SK-MEL-5 (cell line): ENCODE measurements at regions not wholly inside any gene's neighbourhood (a gene's known extent, or its start where the extent isn't known, plus 50 kb on each side); places are given as distances from the start of the nearest gene placed in this dataset.

ENCODE experiments used
- DNase-seq: peaks from one replicate; pipeline ENCODE4 v3.0.0-alpha.2; 2016; ENCODE audit warnings: low read depth, low spot score
- in situ Hi-C: cut with HindIII; loops from 2 replicates; pipeline ENCODE4 v1.10.0; 2016; ENCODE audit warnings: low sequenced_read_pairs, high pct_unique_total_duplicates, low pct_unique_long_range_greater_than_20kb

- in situ Hi-C loops, result no loop called here
- no peak for DNase-seq
These were observed 246.0 kb upstream of the MOCS1 start for GRCh38 chr6:40180271-40180670.

- in situ Hi-C loops, result no loop called here
- DNase-seq, result no peak
These were observed 245.2 kb upstream of the MOCS1 start for GRCh38 chr6:40179496-40179895.

GRCh38 chr6:40177598-40177997 is 243.3 kb upstream of the MOCS1 start:
- DNase-seq, result no peak
- in situ Hi-C loops, result no loop called here

- no peak for DNase-seq
- in situ Hi-C loops, result no loop called here
These were observed 241.9 kb upstream of the MOCS1 start for GRCh38 chr6:40176152-40176551.

- in situ Hi-C loops, result no loop called here
- DNase-seq, result no peak
These were observed 238.0 kb upstream of the MOCS1 start for GRCh38 chr6:40172272-40172671.

- no peak for DNase-seq
- in situ Hi-C loops, result no loop called here
These were observed 237.1 kb upstream of the MOCS1 start for GRCh38 chr6:40171343-40171742.

GRCh38 chr6:40170856-40171255 is 236.6 kb upstream of the MOCS1 start:
- no peak for DNase-seq
- in situ Hi-C loops, result no loop called here

GRCh38 chr6:40169878-40170277 is 235.6 kb upstream of the MOCS1 start:
- in situ Hi-C loops, result no loop called here
- DNase-seq, result no peak

GRCh38 chr6:40166963-40167362 is 232.7 kb upstream of the MOCS1 start:
- in situ Hi-C loops, result no loop called here
- no peak for DNase-seq

- in situ Hi-C loops, result no loop called here
- no peak for DNase-seq
These were observed 230.9 kb upstream of the MOCS1 start for GRCh38 chr6:40165036-40165709.

GRCh38 chr6:40164345-40164755 is 230.1 kb upstream of the MOCS1 start:
- peak; percentile 91 for DNase-seq
- in situ Hi-C loops, result no loop called here

GRCh38 chr6:40163924-40164323 is 229.7 kb upstream of the MOCS1 start:
- in situ Hi-C loops, result no loop called here
- DNase-seq, result peak; percentile 4

- in situ Hi-C loops, result no loop called here
- DNase-seq, result no peak
These were observed 227.8 kb upstream of the MOCS1 start for GRCh38 chr6:40162074-40162473.

- in situ Hi-C loops, result no loop called here
- DNase-seq, result no peak
These were observed 226.6 kb upstream of the MOCS1 start for GRCh38 chr6:40160826-40161225.

- in situ Hi-C loops, result no loop called here
- no peak for DNase-seq
These were observed 225.6 kb upstream of the MOCS1 start for GRCh38 chr6:40159865-40160264.

GRCh38 chr6:40152701-40153436 is 218.6 kb upstream of the MOCS1 start:
- in situ Hi-C loops, result no loop called here
- DNase-seq, result no peak

GRCh38 chr6:40152196-40152595 is 217.9 kb upstream of the MOCS1 start:
- DNase-seq, result no peak
- in situ Hi-C loops, result no loop called here

GRCh38 chr6:40148882-40149573 is 214.8 kb upstream of the MOCS1 start:
- in situ Hi-C loops, result no loop called here
- DNase-seq, result no peak

GRCh38 chr6:40146902-40147301 is 212.6 kb upstream of the MOCS1 start:
- in situ Hi-C loops, result no loop called here
- DNase-seq, result no peak
